Mesothelial cell of epicardium (in vitro differentiated cells): ENCODE measurements at regions not wholly inside any gene's neighbourhood (a gene's known extent, or its start where the extent isn't known, plus 50 kb on each side); places are given as distances from the start of the nearest gene placed in this dataset.

Experiments
- DNase-seq, 2 experiments: peaks; one replicate each; pipeline ENCODE4 v3.0.0; 2021; ENCODE audit warnings: low spot score in 2 of 2; ENCODE audit not compliant: unreplicated experiment in 2 of 2
- H3K27ac Mint-ChIP-seq: 2 replicates; pipeline ENCODE4 v1.8.0; 2021; ENCODE audit warnings: mixed read lengths
- H3K27me3 Mint-ChIP-seq: 2 replicates; pipeline ENCODE4 v1.8.0; 2021; ENCODE audit warnings: low read depth, mixed read lengths
- H3K36me3 Mint-ChIP-seq: 2 replicates; pipeline ENCODE4 v1.8.0; 2021; ENCODE audit warnings: mixed read lengths
- H3K4me1 Mint-ChIP-seq: 2 replicates; pipeline ENCODE4 v1.8.0; 2021; ENCODE audit warnings: mixed read lengths
- H3K4me3 Mint-ChIP-seq: 2 replicates; pipeline ENCODE4 v1.8.0; 2021; ENCODE audit warnings: mild to moderate bottlenecking, moderate library complexity, mixed read lengths
- H3K9me3 Mint-ChIP-seq: 2 replicates; pipeline ENCODE4 v1.8.0; 2021; ENCODE audit warnings: mixed read lengths
- TF ChIP-seq, protein P1 (sequence below): fragments of 200-600 bp; sonication (generic); IDR thresholded peaks from one replicate; pipeline ENCODE4 v1.5.0; 2021; ENCODE audit warnings: antibody characterized with exemption; ENCODE audit not compliant: unreplicated experiment

GRCh38 chr16:48918520-48919258 is 308.7 kb upstream of the N4BP1 start:
- Mint-ChIP-seq H3K4me3 (no peak overlapping the region), H3K27me3 (peaks cover 7% of the 10 kb centered on the region), H3K4me1 (no peaks in the 10 kb centered on the region), H3K27ac (no peak overlapping the region), H3K36me3 (no peaks in the 10 kb centered on the region), H3K9me3 (peaks cover 7% of the 10 kb centered on the region)
- TF ChIP-seq, protein P1, sequence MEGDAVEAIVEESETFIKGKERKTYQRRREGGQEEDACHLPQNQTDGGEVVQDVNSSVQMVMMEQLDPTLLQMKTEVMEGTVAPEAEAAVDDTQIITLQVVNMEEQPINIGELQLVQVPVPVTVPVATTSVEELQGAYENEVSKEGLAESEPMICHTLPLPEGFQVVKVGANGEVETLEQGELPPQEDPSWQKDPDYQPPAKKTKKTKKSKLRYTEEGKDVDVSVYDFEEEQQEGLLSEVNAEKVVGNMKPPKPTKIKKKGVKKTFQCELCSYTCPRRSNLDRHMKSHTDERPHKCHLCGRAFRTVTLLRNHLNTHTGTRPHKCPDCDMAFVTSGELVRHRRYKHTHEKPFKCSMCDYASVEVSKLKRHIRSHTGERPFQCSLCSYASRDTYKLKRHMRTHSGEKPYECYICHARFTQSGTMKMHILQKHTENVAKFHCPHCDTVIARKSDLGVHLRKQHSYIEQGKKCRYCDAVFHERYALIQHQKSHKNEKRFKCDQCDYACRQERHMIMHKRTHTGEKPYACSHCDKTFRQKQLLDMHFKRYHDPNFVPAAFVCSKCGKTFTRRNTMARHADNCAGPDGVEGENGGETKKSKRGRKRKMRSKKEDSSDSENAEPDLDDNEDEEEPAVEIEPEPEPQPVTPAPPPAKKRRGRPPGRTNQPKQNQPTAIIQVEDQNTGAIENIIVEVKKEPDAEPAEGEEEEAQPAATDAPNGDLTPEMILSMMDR: no peak
- DNase-seq: no peak

DNA sequence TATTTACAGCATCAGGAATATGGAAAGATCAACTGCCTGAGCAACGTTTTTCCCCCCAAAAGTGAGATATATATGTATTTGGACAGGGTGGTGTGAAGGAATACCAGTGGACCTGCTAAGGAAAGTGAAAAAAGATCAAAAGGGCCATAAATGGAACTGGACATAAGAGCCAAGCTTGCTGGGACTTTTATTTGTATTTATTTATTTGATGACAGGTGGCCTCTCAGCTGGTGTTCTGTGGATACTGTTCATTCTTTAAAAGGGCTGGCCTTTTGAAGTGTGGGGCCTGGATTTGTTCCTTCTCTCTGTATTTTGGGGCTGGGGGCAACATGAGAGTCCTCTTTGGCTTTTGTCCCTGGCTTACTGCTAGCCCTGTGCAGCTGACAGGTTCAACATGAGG is 306.6 kb upstream of the N4BP1 start:
- Mint-ChIP-seq H3K4me1 (no peaks in the 10 kb centered on the region), H3K36me3 (no peaks in the 10 kb centered on the region), H3K4me3 (no peak overlapping the region), H3K27ac (no peak overlapping the region), H3K27me3 (peaks cover 3% of the 10 kb centered on the region), H3K9me3 (no peaks in the 10 kb centered on the region)
- DNase-seq: no peak
- TF ChIP-seq, protein P1: no peak

- H3K9me3 Mint-ChIP-seq: no peaks in the 10 kb centered on the region
- H3K27ac Mint-ChIP-seq: no peak overlapping the region
- H3K27me3 Mint-ChIP-seq: peaks cover 7% of the 10 kb centered on the region
- no peaks in the 10 kb centered on the region for H3K4me1 Mint-ChIP-seq
- H3K4me3 Mint-ChIP-seq: no peak overlapping the region
- TF ChIP-seq, protein P1: no peak
- no peaks in the 10 kb centered on the region for H3K36me3 Mint-ChIP-seq
- DNase-seq: no peak
These were observed 304.1 kb upstream of the N4BP1 start for GRCh38 chr16:48914070-48914469.

DNA sequence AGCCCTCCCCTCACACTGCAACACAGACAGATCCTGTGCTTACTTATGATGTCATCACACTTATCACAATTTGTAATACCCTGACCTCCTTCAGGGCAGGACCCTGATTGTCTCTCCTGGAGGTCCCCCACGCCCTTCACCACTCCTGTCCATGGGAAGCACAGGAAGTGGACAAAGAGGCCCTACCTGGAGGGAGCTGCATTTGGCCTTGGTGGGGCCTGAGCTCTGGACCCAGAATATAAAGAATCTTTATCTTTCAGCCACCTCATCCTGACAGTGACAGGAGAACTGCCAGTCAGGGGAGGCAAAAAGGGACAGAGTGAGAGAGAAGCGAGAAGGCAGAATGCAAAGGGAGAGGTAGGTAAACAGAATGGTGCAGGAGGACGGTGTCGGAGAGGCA is 303.4 kb upstream of the N4BP1 start:
- Mint-ChIP-seq H3K9me3 (no peaks in the 10 kb centered on the region), H3K4me3 (no peak overlapping the region), H3K27ac (no peak overlapping the region), H3K4me1 (no peaks in the 10 kb centered on the region), H3K36me3 (no peaks in the 10 kb centered on the region), H3K27me3 (peaks cover 7% of the 10 kb centered on the region)
- TF ChIP-seq, protein P1: no peak
- DNase-seq: no peak

DNA sequence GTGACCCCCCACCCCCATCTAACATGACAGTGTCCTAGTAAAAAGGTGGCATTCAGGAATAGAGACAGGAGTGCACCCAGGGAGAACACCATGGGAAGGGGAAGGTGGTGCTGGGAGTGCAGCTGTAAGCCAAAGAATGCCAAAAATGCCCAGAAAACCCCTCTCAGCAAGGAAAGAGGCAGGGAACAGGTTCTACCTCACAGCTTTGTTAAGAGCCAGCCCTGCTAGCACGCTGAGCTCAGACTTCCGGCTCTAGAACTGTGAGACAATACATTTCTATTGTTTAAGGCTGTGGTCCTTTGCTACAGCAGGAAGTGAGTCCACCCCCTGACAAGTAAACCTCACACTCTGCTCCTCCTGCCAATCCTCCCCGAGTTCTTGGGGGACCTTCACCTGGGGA is 302.4 kb upstream of the N4BP1 start:
- no peak overlapping the region for H3K4me3 Mint-ChIP-seq
- peaks cover 7% of the 10 kb centered on the region for H3K27me3 Mint-ChIP-seq
- no peaks in the 10 kb centered on the region for H3K36me3 Mint-ChIP-seq
- H3K27ac Mint-ChIP-seq: no peak overlapping the region
- TF ChIP-seq, protein P1: no peak
- H3K9me3 Mint-ChIP-seq: no peaks in the 10 kb centered on the region
- no peaks in the 10 kb centered on the region for H3K4me1 Mint-ChIP-seq
- DNase-seq: no peak
